HEK293 (cell line): ENCODE measurements at regions not wholly inside any gene's neighbourhood (a gene's known extent, or its start where the extent isn't known, plus 50 kb on each side); places are given as distances from the start of the nearest gene placed in this dataset.

ENCODE experiments used
- CTCF ChIA-PET: fragments of 350-600 bp; formaldehyde crosslinking; extraction: SDS; loops from one replicate; lab custom pipeline; 2021; ENCODE audit warnings: antibody characterized with exemption; lab: Yijun Ruan, JAX
- POLR2A ChIA-PET: fragments of 300-600 bp; formaldehyde crosslinking; extraction: SDS; loops from one replicate; lab custom pipeline; 2020; ENCODE audit warnings: antibody characterized with exemption, inconsistent platforms; lab: Yijun Ruan, JAX
- H3K27ac ChIP-seq: fragments of 200-500 bp; sonication (Bioruptor generic); 2 replicates; pipeline ENCODE4 v1.5.1; 2014; ENCODE audit warnings: low read depth, low read length, control low read depth, inconsistent platforms; ENCODE audit errors: extremely low read depth
- H3K36me3 ChIP-seq, 2 experiments: fragments of 200-500 bp in 1 of 2; sonication (Bioruptor generic) in 1 of 2; 1 replicate in 1 of 2; 2 replicates in 1 of 2; pipeline ENCODE4 v1.5.1; 2014 to 2017; ENCODE audit warnings: inconsistent platforms in 2 of 2, low read length in 2 of 2; ENCODE audit not compliant: control insufficient read depth in 2 of 2, insufficient read depth in 1 of 2
- H3K4me1 ChIP-seq: fragments of 200-500 bp; sonication (Bioruptor generic); 2 replicates; pipeline ENCODE4 v1.5.1; 2014; ENCODE audit warnings: mild to moderate bottlenecking, low read length, inconsistent platforms; ENCODE audit not compliant: control insufficient read depth, insufficient read depth
- H3K4me3 ChIP-seq: 2 replicates; pipeline ENCODE4 v1.5.1; 2011; ENCODE audit warnings: low read depth, mild to moderate bottlenecking, control low read depth, low read length, moderate library complexity
- H3K9me3 ChIP-seq: fragments of 200-500 bp; sonication (Bioruptor generic); 2 replicates; pipeline ENCODE4 v1.5.1; 2014; ENCODE audit warnings: low read depth, low read length, inconsistent platforms; ENCODE audit not compliant: control insufficient read depth, insufficient read depth
- EGR2 ChIP-seq: fragments of 450-650 bp; formaldehyde crosslinking; IDR thresholded peaks from 2 replicates; pipeline ENCODE4 v1.5.1; 2016; ENCODE audit warnings: low read depth, missing biosample characterization, missing genetic modification characterization
- KLF10 ChIP-seq: fragments of 450-650 bp; IDR thresholded peaks from 2 replicates; pipeline ENCODE4 v1.5.1; 2018; ENCODE audit warnings: missing biosample characterization, mild to moderate bottlenecking, missing genetic modification characterization
- SETDB1 ChIP-seq: IDR thresholded peaks from one replicate; pipeline ENCODE4 v1.6.1; 2017; ENCODE audit warnings: mild to moderate bottlenecking, low read length, moderate library complexity, mixed read lengths; ENCODE audit not compliant: insufficient read length
- TSHZ1 ChIP-seq: fragments of 450-650 bp; formaldehyde crosslinking; IDR thresholded peaks from 2 replicates; pipeline ENCODE4 v1.5.1; 2016; ENCODE audit warnings: missing biosample characterization, missing genetic modification characterization, borderline replicate concordance
- ZNF114 ChIP-seq: fragments of 450-650 bp; formaldehyde crosslinking; IDR thresholded peaks from 2 replicates; pipeline ENCODE4 v1.5.0; 2017; ENCODE audit warnings: missing biosample characterization, missing genetic modification characterization
- ZNF133 ChIP-seq: fragments of 450-650 bp; formaldehyde crosslinking; IDR thresholded peaks from 2 replicates; pipeline ENCODE4 v1.5.1; 2016; ENCODE audit warnings: missing biosample characterization, missing genetic modification characterization
- ZNF18 ChIP-seq: fragments of 450-650 bp; formaldehyde crosslinking; IDR thresholded peaks from 2 replicates; pipeline ENCODE4 v1.5.1; 2016; ENCODE audit warnings: missing biosample characterization, missing genetic modification characterization
- ZNF214 ChIP-seq: fragments of 450-650 bp; formaldehyde crosslinking; IDR thresholded peaks from 2 replicates; pipeline ENCODE4 v1.5.1; 2017; ENCODE audit warnings: missing biosample characterization, mild to moderate bottlenecking, missing genetic modification characterization, borderline replicate concordance
- ZNF221 ChIP-seq: fragments of 450-650 bp; formaldehyde crosslinking; IDR thresholded peaks from 2 replicates; pipeline ENCODE4 v1.5.1; 2017; ENCODE audit warnings: missing biosample characterization, missing genetic modification characterization, borderline replicate concordance
- ZNF239 ChIP-seq: fragments of 450-650 bp; formaldehyde crosslinking; IDR thresholded peaks from 2 replicates; pipeline ENCODE4 v1.5.1; 2016; ENCODE audit warnings: missing biosample characterization, missing genetic modification characterization
- ZNF324 ChIP-seq: fragments of 450-650 bp; formaldehyde crosslinking; IDR thresholded peaks from 2 replicates; pipeline ENCODE4 v1.5.1; 2016; ENCODE audit warnings: missing biosample characterization, missing genetic modification characterization
- ZNF391 ChIP-seq: fragments of 450-650 bp; formaldehyde crosslinking; IDR thresholded peaks from 2 replicates; pipeline ENCODE4 v1.5.1; 2016; ENCODE audit warnings: low read depth, missing biosample characterization, missing genetic modification characterization, borderline replicate concordance
- ZNF426 ChIP-seq: fragments of 450-650 bp; formaldehyde crosslinking; IDR thresholded peaks from 2 replicates; pipeline ENCODE4 v1.5.1; 2017; ENCODE audit warnings: missing biosample characterization, missing genetic modification characterization, mild to moderate bottlenecking, inconsistent platforms, moderate library complexity
- ZNF521 ChIP-seq: fragments of 450-650 bp; formaldehyde crosslinking; IDR thresholded peaks from 2 replicates; pipeline ENCODE4 v1.5.1; 2017; ENCODE audit warnings: missing biosample characterization, mild to moderate bottlenecking, missing genetic modification characterization
- ZNF580 ChIP-seq: fragments of 450-650 bp; formaldehyde crosslinking; IDR thresholded peaks from 2 replicates; pipeline ENCODE4 v1.5.1; 2016; ENCODE audit warnings: missing biosample characterization, missing genetic modification characterization
- ZNF585B ChIP-seq: fragments of 450-650 bp; formaldehyde crosslinking; IDR thresholded peaks from 2 replicates; pipeline ENCODE4 v1.5.1; 2016; ENCODE audit warnings: missing biosample characterization, missing genetic modification characterization
- ZNF639 ChIP-seq: fragments of 450-650 bp; formaldehyde crosslinking; IDR thresholded peaks from 2 replicates; pipeline ENCODE4 v1.5.1; 2016; ENCODE audit warnings: missing biosample characterization, missing genetic modification characterization
- ZNF777 ChIP-seq: fragments of 450-650 bp; formaldehyde crosslinking; IDR thresholded peaks from 2 replicates; pipeline ENCODE4 v1.5.1; 2017; ENCODE audit warnings: missing biosample characterization, missing genetic modification characterization, borderline replicate concordance
- ZSCAN23 ChIP-seq: fragments of 450-650 bp; formaldehyde crosslinking; IDR thresholded peaks from 2 replicates; pipeline ENCODE4 v1.5.1; 2016; ENCODE audit warnings: missing biosample characterization, missing genetic modification characterization
- ZSCAN4 ChIP-seq: fragments of 450-650 bp; formaldehyde crosslinking; IDR thresholded peaks from 2 replicates; pipeline ENCODE4 v1.5.1; 2017; ENCODE audit warnings: missing biosample characterization, missing genetic modification characterization

GRCh38 chr7:50953303-50953702 lies 170.6 kb upstream of the GRB10 start:
- no peak overlapping the region for H3K4me3 ChIP-seq
- CTCF ChIA-PET = no interaction called here
- TF ChIP-seq ZNF114 (tag by site-specific recombination) (no peak), ZNF221 (tag by site-specific recombination) (no peak), ZNF214 (tag by site-specific recombination) (no peak), ZNF639 (tag by site-specific recombination) (no peak), ZNF239 (tag by site-specific recombination) (no peak), ZNF580 (no peak), ZNF521 (tag by site-specific recombination) (no peak), TSHZ1 (tag by site-specific recombination) (no peak), KLF10 (tag by site-specific recombination) (no peak), SETDB1 (no peak), ZNF426 (tag by site-specific recombination) (no peak), EGR2 (tag by site-specific recombination) (no peak), ZNF391 (tag by site-specific recombination) (no peak), ZSCAN4 (tag by site-specific recombination) (no peak), ZNF324 (tag by site-specific recombination) (no peak), ZNF133 (tag by site-specific recombination) (no peak), ZNF18 (tag by site-specific recombination) (no peak), ZSCAN23 (tag by site-specific recombination) (no peak), ZNF585B (tag by site-specific recombination) (no peak), ZNF777 (tag by site-specific recombination) (no peak)
- POLR2A ChIA-PET = no interaction called here
- no peaks in the 10 kb centered on the region for H3K9me3 ChIP-seq
- H3K27ac ChIP-seq = no peak overlapping the region
- no peaks in the 10 kb centered on the region for H3K36me3 ChIP-seq
- H3K4me1 ChIP-seq = no peaks in the 10 kb centered on the region
